ENCODE measurements at regions not wholly inside any gene's neighbourhood (a gene's known extent, or its start where the extent isn't known, plus 50 kb on each side); places are given as distances from the start of the nearest gene placed in this dataset.

- DNase-seq = no peak
Observed at GRCh38 chr5:173527671-173528070, 88.8 kb downstream of the BOD1 start.

GRCh38 chr5:173524136-173524535 is 92.3 kb downstream of the BOD1 start:
- DNase-seq = no peak

- no peak for DNase-seq
Observed at GRCh38 chr5:173523388-173523787, 93.1 kb downstream of the BOD1 start.

GRCh38 chr5:173522518-173522917 is 93.9 kb downstream of the BOD1 start:
- DNase-seq = no peak

- no peak for DNase-seq
Observed at GRCh38 chr5:173518856-173519255, 97.6 kb downstream of the BOD1 start.

GRCh38 chr5:173517648-173518047 is 98.8 kb downstream of the BOD1 start:
- no peak for DNase-seq

- DNase-seq = no peak
Observed at GRCh38 chr5:173515526-173515925, 100.9 kb downstream of the BOD1 start.

- DNase-seq = no peak
Observed at GRCh38 chr5:173514661-173515060, 101.8 kb downstream of the BOD1 start.

- no peak for DNase-seq
Observed at GRCh38 chr5:173513521-173513991, 102.9 kb downstream of the BOD1 start.

- DNase-seq = no peak
Observed at GRCh38 chr5:173512637-173513435, 103.6 kb downstream of the BOD1 start.

- DNase-seq = no peak
Observed at GRCh38 chr5:173509060-173509459, 107.4 kb downstream of the BOD1 start.

GRCh38 chr5:173507171-173507570 is 109.3 kb downstream of the BOD1 start:
- DNase-seq = no peak

GRCh38 chr5:173505634-173506033 is 110.8 kb downstream of the BOD1 start:
- DNase-seq = no peak

GRCh38 chr5:173501922-173502321 is 114.5 kb downstream of the BOD1 start:
- no peak for DNase-seq

- no peak for DNase-seq
Observed at GRCh38 chr5:173501271-173501670, 115.2 kb downstream of the BOD1 start.

- no peak for DNase-seq
Observed at GRCh38 chr5:173500213-173500560, 116.3 kb downstream of the BOD1 start.

- no peak for DNase-seq
Observed at GRCh38 chr5:173499471-173500212, 116.8 kb downstream of the BOD1 start.

- DNase-seq = no peak
Observed at GRCh38 chr5:173498739-173499470, 117.5 kb downstream of the BOD1 start.

GRCh38 chr5:173498286-173498685 is 118.2 kb downstream of the BOD1 start:
- DNase-seq = no peak

- no peak for DNase-seq
Observed at GRCh38 chr5:173497685-173498084, 118.8 kb downstream of the BOD1 start.

GRCh38 chr5:173496883-173497255 is 119.6 kb downstream of the BOD1 start:
- DNase-seq = no peak

GRCh38 chr5:173496129-173496882 is 120.1 kb downstream of the BOD1 start:
- DNase-seq = no peak

All from RPMI8226 (cell line).